Endometrium (tissue), 2 donors: ENCODE measurements at regions not wholly inside any gene's neighbourhood (a gene's known extent, or its start where the extent isn't known, plus 50 kb on each side); places are given as distances from the start of the nearest gene placed in this dataset.
"Not testable (repeated sequence)": the region's sequence is repeated elsewhere in the genome, so short reads cannot be mapped to it uniquely, and the experiment has no call there.

ENCODE experiments used
- FAIRE-seq: peaks from 2 replicates; lab custom pipeline; 2012; peaks lifted over from hg19 to GRCh38; lab: Jason Lieb, UNC
- donor health status: control.
- donor health status: control.

- FAIRE-seq: no peak
These were observed 226.2 kb downstream of the CCDC74A start for GRCh38 chr2:131753640-131754561.

- no peak for FAIRE-seq
These were observed 227.4 kb downstream of the CCDC74A start for GRCh38 chr2:131754929-131755720.

GRCh38 chr2:131756141-131756907, 228.6 kb downstream of the CCDC74A start:
- FAIRE-seq: no peak

GRCh38 chr2:131758941-131759340, 231.3 kb downstream of the CCDC74A start:
- FAIRE-seq: not testable (repeated sequence)

GRCh38 chr2:131774955-131775555, 247.4 kb downstream of the CCDC74A start:
- not testable (repeated sequence) for FAIRE-seq

- FAIRE-seq: not testable (repeated sequence)
These were observed 248.3 kb downstream of the CCDC74A start for GRCh38 chr2:131775903-131776506.

GRCh38 chr2:131780446-131780845, 252.8 kb downstream of the CCDC74A start:
- FAIRE-seq: not testable (repeated sequence)

GRCh38 chr2:131801210-131801744, 273.6 kb downstream of the CCDC74A start:
- FAIRE-seq: no peak

- FAIRE-seq: not testable (repeated sequence)
These were observed 274.2 kb downstream of the CCDC74A start for GRCh38 chr2:131801745-131802350.

- not testable (repeated sequence) for FAIRE-seq
These were observed 274.7 kb downstream of the CCDC74A start for GRCh38 chr2:131802351-131802836.

- not testable (repeated sequence) for FAIRE-seq
These were observed 275.5 kb downstream of the CCDC74A start for GRCh38 chr2:131803237-131803636.

GRCh38 chr2:131812605-131813004, 284.9 kb downstream of the CCDC74A start:
- not testable (repeated sequence) for FAIRE-seq

- not testable (repeated sequence) for FAIRE-seq
These were observed 285.7 kb downstream of the CCDC74A start for GRCh38 chr2:131813378-131813777.

GRCh38 chr2:131818267-131818973, 290.7 kb downstream of the CCDC74A start:
- FAIRE-seq: not testable (repeated sequence)

GRCh38 chr2:131822237-131822721, 294.6 kb downstream of the CCDC74A start:
- not testable (repeated sequence) for FAIRE-seq

GRCh38 chr2:131823058-131823457, 295.4 kb downstream of the CCDC74A start:
- FAIRE-seq: not testable (repeated sequence)

GRCh38 chr2:131824986-131825385, 297.3 kb downstream of the CCDC74A start:
- FAIRE-seq: not testable (repeated sequence)

GRCh38 chr2:131827481-131828163, 299.9 kb downstream of the CCDC74A start:
- FAIRE-seq: no peak

GRCh38 chr2:131828164-131828561, 300.5 kb downstream of the CCDC74A start:
- no peak for FAIRE-seq
